Progenitor cell of endocrine pancreas (in vitro differentiated cells): ENCODE measurements at regions not wholly inside any gene's neighbourhood (a gene's known extent, or its start where the extent isn't known, plus 50 kb on each side); places are given as distances from the start of the nearest gene placed in this dataset.

Source experiments
- DNase-seq: peaks from one replicate; pipeline ENCODE4 v3.0.0; 2021; ENCODE audit warnings: low spot score; ENCODE audit not compliant: unreplicated experiment
- H3K27ac Mint-ChIP-seq: 2 replicates; pipeline ENCODE4 v1.8.0; 2021; ENCODE audit warnings: mild to moderate bottlenecking, moderate library complexity, mixed read lengths
- H3K27me3 Mint-ChIP-seq: 2 replicates; pipeline ENCODE4 v1.8.0; 2021; ENCODE audit warnings: mixed read lengths
- H3K36me3 Mint-ChIP-seq: 2 replicates; pipeline ENCODE4 v1.8.0; 2022; ENCODE audit warnings: mixed read lengths; ENCODE audit not compliant: insufficient read depth
- H3K4me1 Mint-ChIP-seq: 2 replicates; pipeline ENCODE4 v1.8.0; 2021; ENCODE audit warnings: low read depth, mixed read lengths
- H3K4me3 Mint-ChIP-seq: 2 replicates; pipeline ENCODE4 v1.8.0; 2021; ENCODE audit warnings: low read depth, mild to moderate bottlenecking, moderate library complexity, mixed read lengths
- H3K9me3 Mint-ChIP-seq: 2 replicates; pipeline ENCODE4 v1.8.0; 2021; ENCODE audit warnings: low read depth, mixed read lengths
- TF ChIP-seq, protein P1 (sequence below): fragments of 200-600 bp; sonication (generic); IDR thresholded peaks from one replicate; pipeline ENCODE4 v1.5.0; 2021; ENCODE audit warnings: antibody characterized with exemption, mild to moderate bottlenecking; ENCODE audit not compliant: unreplicated experiment

DNA sequence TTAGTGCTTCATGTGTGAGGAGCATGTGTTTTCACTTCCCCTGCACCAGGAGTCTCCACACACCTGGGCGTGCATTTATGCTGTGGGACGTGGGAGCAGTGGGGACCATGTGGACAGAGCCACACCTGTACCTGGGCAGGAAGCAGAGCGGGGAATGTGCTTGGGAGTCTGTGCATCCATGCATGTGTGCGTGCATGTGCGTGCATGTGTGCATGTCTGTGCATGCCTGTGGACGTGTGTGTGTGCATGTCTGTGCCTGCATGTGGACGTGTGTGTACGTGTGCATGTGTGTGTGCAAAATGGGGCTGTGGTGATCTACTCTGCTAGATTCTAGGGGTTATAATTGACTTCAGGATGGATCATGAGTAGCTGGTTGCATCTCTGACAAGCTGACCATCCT is 224.0 kb upstream of the GMDS start:
- no peaks in the 10 kb centered on the region for H3K36me3 Mint-ChIP-seq
- no peak overlapping the region for H3K4me3 Mint-ChIP-seq
- DNase-seq = no peak
- peaks cover 2% of the 10 kb centered on the region for H3K9me3 Mint-ChIP-seq
- TF ChIP-seq, protein P1, sequence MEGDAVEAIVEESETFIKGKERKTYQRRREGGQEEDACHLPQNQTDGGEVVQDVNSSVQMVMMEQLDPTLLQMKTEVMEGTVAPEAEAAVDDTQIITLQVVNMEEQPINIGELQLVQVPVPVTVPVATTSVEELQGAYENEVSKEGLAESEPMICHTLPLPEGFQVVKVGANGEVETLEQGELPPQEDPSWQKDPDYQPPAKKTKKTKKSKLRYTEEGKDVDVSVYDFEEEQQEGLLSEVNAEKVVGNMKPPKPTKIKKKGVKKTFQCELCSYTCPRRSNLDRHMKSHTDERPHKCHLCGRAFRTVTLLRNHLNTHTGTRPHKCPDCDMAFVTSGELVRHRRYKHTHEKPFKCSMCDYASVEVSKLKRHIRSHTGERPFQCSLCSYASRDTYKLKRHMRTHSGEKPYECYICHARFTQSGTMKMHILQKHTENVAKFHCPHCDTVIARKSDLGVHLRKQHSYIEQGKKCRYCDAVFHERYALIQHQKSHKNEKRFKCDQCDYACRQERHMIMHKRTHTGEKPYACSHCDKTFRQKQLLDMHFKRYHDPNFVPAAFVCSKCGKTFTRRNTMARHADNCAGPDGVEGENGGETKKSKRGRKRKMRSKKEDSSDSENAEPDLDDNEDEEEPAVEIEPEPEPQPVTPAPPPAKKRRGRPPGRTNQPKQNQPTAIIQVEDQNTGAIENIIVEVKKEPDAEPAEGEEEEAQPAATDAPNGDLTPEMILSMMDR = no peak
- peaks cover 2% of the 10 kb centered on the region for H3K4me1 Mint-ChIP-seq
- H3K27ac Mint-ChIP-seq = no peak overlapping the region
- peaks cover 32% of the 10 kb centered on the region for H3K27me3 Mint-ChIP-seq

DNA sequence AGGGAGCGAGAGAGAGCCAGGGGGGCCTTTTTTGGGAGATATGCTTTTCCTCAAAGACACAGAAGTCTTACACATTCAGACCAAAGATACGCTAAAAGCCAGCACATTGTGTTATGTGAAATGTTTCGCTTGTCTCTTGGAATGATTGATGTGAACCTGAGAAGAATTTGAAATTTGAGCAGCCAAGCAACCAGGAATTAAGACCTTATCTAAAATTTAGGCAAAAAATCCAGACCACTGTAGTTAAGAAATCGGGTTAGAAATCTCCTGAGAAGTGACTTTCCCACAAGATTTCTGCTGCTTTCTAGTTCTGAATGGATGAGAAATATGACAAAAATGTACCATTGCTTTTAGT is 223.2 kb upstream of the GMDS start:
- H3K9me3 Mint-ChIP-seq = no peaks in the 10 kb centered on the region
- peaks cover 32% of the 10 kb centered on the region for H3K27me3 Mint-ChIP-seq
- peaks cover 2% of the 10 kb centered on the region for H3K4me1 Mint-ChIP-seq
- TF ChIP-seq, protein P1 = no peak
- H3K36me3 Mint-ChIP-seq = no peaks in the 10 kb centered on the region
- DNase-seq = no peak
- H3K4me3 Mint-ChIP-seq = no peak overlapping the region
- H3K27ac Mint-ChIP-seq = no peak overlapping the region

GRCh38 chr6:2467929-2468600 is 222.7 kb upstream of the GMDS start:
- DNase-seq = no peak
- H3K9me3 Mint-ChIP-seq = no peaks in the 10 kb centered on the region
- no peaks in the 10 kb centered on the region for H3K36me3 Mint-ChIP-seq
- no peak overlapping the region for H3K27ac Mint-ChIP-seq
- TF ChIP-seq, protein P1 = no peak
- H3K4me3 Mint-ChIP-seq = no peak overlapping the region
- H3K4me1 Mint-ChIP-seq = peaks cover 2% of the 10 kb centered on the region
- H3K27me3 Mint-ChIP-seq = peaks cover 32% of the 10 kb centered on the region

GRCh38 chr6:2465336-2465735 is 219.9 kb upstream of the GMDS start:
- Mint-ChIP-seq H3K36me3 (no peaks in the 10 kb centered on the region), H3K27me3 (peaks cover 32% of the 10 kb centered on the region), H3K4me1 (peaks cover 2% of the 10 kb centered on the region), H3K9me3 (no peaks in the 10 kb centered on the region), H3K27ac (no peak overlapping the region), H3K4me3 (no peak overlapping the region)
- no peak for DNase-seq
- TF ChIP-seq, protein P1 = no peak

GRCh38 chr6:2464641-2465040 is 219.2 kb upstream of the GMDS start:
- Mint-ChIP-seq H3K27ac (no peak overlapping the region), H3K4me3 (no peak overlapping the region), H3K4me1 (peaks cover 2% of the 10 kb centered on the region), H3K36me3 (no peaks in the 10 kb centered on the region), H3K9me3 (no peaks in the 10 kb centered on the region), H3K27me3 (peaks cover 27% of the 10 kb centered on the region)
- TF ChIP-seq, protein P1 = no peak
- DNase-seq = no peak
